BLaER1 (cell line): ENCODE measurements at regions not wholly inside any gene's neighbourhood (a gene's known extent, or its start where the extent isn't known, plus 50 kb on each side); places are given as distances from the start of the nearest gene placed in this dataset.

Experiments
- H3K27ac ChIP-seq: shearing (Covaris generic); formaldehyde crosslinking; 2 replicates; pipeline ENCODE4 v1.8.1; 2022
- H3K27me3 ChIP-seq: shearing (Covaris generic); formaldehyde crosslinking; 2 replicates; pipeline ENCODE4 v1.8.1; 2022
- H3K36me3 ChIP-seq: shearing (Covaris generic); formaldehyde crosslinking; 2 replicates; pipeline ENCODE4 v1.8.1; 2022
- H3K4me1 ChIP-seq: shearing (Covaris generic); formaldehyde crosslinking; 2 replicates; pipeline ENCODE4 v1.8.1; 2022
- H3K4me2 ChIP-seq: shearing (Covaris generic); formaldehyde crosslinking; 2 replicates; pipeline ENCODE4 v1.8.1; 2022
- H3K4me3 ChIP-seq: shearing (Covaris generic); formaldehyde crosslinking; 2 replicates; pipeline ENCODE4 v1.8.1; 2022
- H3K9ac ChIP-seq: shearing (Covaris generic); formaldehyde crosslinking; 2 replicates; pipeline ENCODE4 v1.8.1; 2022
- H3K9me3 ChIP-seq: shearing (Covaris generic); formaldehyde crosslinking; 2 replicates; pipeline ENCODE4 v1.8.1; 2022
- H4K20me1 ChIP-seq: shearing (Covaris generic); formaldehyde crosslinking; 2 replicates; pipeline ENCODE4 v1.8.1; 2022
- Cebpa-rat ChIP-seq: shearing (Covaris generic); IDR thresholded peaks from 2 replicates; pipeline ENCODE4 v1.8.1; 2022

DNA sequence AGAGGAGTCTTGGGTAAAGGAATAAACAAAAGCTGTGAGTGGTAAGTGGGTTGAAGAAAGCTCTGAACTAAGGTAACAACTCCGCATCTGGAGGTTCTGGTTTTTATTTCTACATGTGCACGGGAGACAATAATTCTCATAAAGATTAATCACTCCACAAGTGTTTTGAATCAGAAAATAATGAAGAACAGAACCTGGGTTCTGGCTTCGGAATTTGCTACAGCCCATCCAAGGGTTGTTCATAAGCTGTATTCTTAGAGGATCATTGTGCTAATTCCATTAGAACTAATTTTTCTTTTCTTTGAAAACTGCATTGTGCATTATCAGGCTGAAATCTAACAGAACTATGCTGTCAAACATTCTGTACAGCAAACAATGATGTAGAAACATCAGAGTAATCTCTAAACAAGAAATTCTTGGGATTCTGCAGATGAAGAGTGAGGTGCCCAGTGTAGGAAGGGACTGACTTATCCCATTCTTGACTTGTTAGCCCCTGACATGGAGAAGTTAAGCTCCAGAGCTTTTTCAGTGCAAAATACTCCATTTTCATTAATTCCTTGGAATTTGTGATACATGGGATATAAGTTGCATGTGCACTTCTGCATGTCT, 368.2 kb downstream of the COG6 start:
- Histone ChIP-seq H3K27ac (no peak overlapping the region), H3K9me3 (peaks cover 5% of the 10 kb centered on the region; the same call in 1 of the 2 replicates), H4K20me1 (no peaks in the 10 kb centered on the region), H3K27me3 (no peaks in the 10 kb centered on the region), H3K36me3 (no peaks in the 10 kb centered on the region), H3K4me2 (no peak overlapping the region), H3K9ac (no peak overlapping the region), H3K4me1 (0 out of 2 replicates have a peak, but pooled peaks cover 13% of the 10 kb centered on the region), H3K4me3 (no peak overlapping the region)
- TF ChIP-seq Cebpa-rat: no peak

DNA sequence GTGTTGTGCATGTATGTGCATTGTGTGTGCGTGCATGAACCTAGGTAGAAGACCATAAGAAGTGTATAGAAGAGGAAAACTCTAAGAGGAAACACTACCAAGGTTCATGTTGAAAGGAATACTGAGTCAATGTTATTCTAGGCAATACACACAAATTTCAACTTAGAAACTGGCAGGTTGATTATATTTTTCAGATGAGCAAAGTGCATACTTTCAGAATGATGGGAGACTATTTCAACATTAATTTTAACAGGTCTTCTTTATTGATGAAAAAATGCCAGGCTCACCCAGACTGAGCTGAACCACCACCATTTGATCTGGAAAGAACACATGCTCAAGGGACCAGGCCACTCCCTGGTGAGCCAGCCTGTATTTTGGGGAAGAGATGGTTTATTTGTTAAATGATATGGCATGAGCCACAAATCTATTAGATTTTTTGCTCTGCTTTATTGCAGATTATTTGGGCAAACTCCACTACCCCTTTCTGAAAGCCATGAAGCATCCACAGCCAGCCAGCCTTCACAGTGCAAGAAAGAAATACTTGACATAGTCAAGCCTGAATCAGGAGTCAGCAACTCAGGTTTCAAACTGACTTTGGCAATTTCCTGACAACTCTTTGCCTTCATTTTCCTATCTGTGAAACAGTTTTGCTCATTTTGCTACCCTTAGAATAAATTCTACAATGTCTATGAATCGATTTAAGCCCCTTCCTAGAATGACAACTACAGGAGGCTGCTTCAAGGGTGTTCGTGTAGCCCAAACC, 368.9 kb downstream of the COG6 start:
- no peaks in the 10 kb centered on the region for H3K36me3 ChIP-seq

DNA sequence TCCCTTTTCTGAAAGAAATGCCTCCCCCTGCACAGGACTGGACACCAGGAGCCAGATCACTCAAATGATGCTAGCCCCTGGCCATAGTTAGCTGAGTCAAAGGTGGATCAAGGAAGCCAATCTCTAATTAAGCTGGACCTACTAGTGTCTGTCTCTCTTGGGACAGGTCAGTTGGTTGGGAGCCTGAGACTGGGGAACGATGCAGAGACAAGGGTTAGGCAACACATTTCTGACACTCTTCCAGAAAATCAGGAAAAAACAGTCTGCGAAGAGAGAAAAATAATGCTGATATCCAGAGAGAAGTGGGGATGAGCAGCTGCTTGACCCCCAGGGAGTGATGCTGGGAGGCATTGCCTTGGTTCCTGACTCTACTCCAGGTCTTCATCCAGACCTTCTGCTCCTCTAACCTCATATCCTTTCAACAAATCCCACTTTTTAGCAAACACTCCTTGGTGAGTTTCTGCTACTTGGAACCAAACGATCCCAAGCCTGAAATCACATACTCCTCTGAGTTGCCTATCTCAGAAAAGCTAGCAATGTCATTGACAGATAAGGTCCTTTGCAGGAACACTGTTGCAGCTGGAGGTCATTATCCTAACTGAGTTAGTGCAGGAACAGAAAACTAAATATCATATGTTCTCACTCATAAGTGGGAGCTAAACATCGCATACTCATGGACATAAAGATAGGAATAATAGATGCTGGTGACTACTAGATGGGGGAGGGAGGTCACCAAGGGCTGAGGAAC, 369.7 kb downstream of the COG6 start:
- Histone ChIP-seq H3K9ac (no peak overlapping the region), H3K4me3 (no peak overlapping the region), H3K27ac (no peak overlapping the region), H3K4me2 (no peak overlapping the region), H3K9me3 (peaks cover 9% of the 10 kb centered on the region; the same call in 1 of the 2 replicates), H4K20me1 (no peaks in the 10 kb centered on the region), H3K36me3 (no peaks in the 10 kb centered on the region), H3K27me3 (no peaks in the 10 kb centered on the region), H3K4me1 (peaks cover 20% of the 10 kb centered on the region)
- no peak for TF ChIP-seq Cebpa-rat

More for the DNA sequence above, 368.9 kb downstream of the COG6 start:
- Histone ChIP-seq H3K27me3 (no peaks in the 10 kb centered on the region), H3K4me1 (0 out of 2 replicates have a peak, but pooled peaks cover 13% of the 10 kb centered on the region), H4K20me1 (no peaks in the 10 kb centered on the region), H3K4me2 (no peak overlapping the region), H3K4me3 (no peak overlapping the region), H3K27ac (no peak overlapping the region), H3K9me3 (peaks cover 9% of the 10 kb centered on the region; the same call in 1 of the 2 replicates), H3K9ac (no peak overlapping the region)
- no peak for TF ChIP-seq Cebpa-rat

DNA sequence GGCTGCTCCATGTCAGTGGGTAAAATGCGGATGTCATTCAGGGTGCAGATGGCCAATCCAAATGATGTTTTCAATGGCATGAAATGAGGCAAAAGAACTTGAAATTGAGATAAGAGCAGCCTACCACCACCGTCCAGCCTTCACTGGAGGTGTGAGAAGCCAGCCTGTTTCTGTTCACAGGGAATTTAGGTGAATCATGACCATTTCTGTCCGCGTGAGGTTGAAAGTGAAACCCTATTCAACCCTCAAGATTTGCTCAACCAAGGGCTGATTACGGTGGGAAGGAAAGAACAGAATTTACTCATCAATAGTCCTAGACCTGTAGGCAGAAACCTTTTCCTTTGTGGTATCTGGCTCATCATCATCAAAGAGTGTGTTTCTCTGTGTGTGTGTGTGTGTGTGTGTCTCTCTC, 370.7 kb downstream of the COG6 start:
- no peak overlapping the region for H3K9ac ChIP-seq
- H4K20me1 ChIP-seq: no peaks in the 10 kb centered on the region
- no peaks in the 10 kb centered on the region for H3K27me3 ChIP-seq
- no peak overlapping the region for H3K27ac ChIP-seq
- peaks cover 9% of the 10 kb centered on the region; the same call in 1 of the 2 replicates for H3K9me3 ChIP-seq
- no peak for TF ChIP-seq Cebpa-rat
- H3K4me1 ChIP-seq: peaks cover 30% of the 10 kb centered on the region
- no peak overlapping the region for H3K4me3 ChIP-seq
- no peaks in the 10 kb centered on the region for H3K36me3 ChIP-seq
- no peak overlapping the region for H3K4me2 ChIP-seq

- no peaks in the 10 kb centered on the region for H4K20me1 ChIP-seq
- H3K9me3 ChIP-seq: peaks cover 11% of the 10 kb centered on the region; the same call in 1 of the 2 replicates
Observed at GRCh38 chr13:40026741-40027140, 371.3 kb downstream of the COG6 start.

GRCh38 chr13:40028446-40028845, 373.0 kb downstream of the COG6 start:
- peaks cover 13% of the 10 kb centered on the region; the same call in 1 of the 2 replicates for H3K9me3 ChIP-seq
- no peak overlapping the region for H3K27ac ChIP-seq
- no peaks in the 10 kb centered on the region for H4K20me1 ChIP-seq
- no peak overlapping the region for H3K9ac ChIP-seq
- no peak overlapping the region for H3K4me2 ChIP-seq
- H3K36me3 ChIP-seq: no peaks in the 10 kb centered on the region
- H3K4me3 ChIP-seq: no peak overlapping the region
- TF ChIP-seq Cebpa-rat: no peak
- peaks cover 35% of the 10 kb centered on the region for H3K4me1 ChIP-seq
- no peaks in the 10 kb centered on the region for H3K27me3 ChIP-seq

More at GRCh38 chr13:40026741-40027140, 371.3 kb downstream of the COG6 start:
- Histone ChIP-seq H3K27ac (no peak overlapping the region), H3K4me2 (0 out of 2 replicates have a peak overlapping the region, but pooled peaks have one; percentile 8), H3K36me3 (no peaks in the 10 kb centered on the region), H3K9ac (no peak overlapping the region), H3K4me1 (peaks cover 35% of the 10 kb centered on the region), H3K27me3 (no peaks in the 10 kb centered on the region), H3K4me3 (no peak overlapping the region)
- no peak for TF ChIP-seq Cebpa-rat

DNA sequence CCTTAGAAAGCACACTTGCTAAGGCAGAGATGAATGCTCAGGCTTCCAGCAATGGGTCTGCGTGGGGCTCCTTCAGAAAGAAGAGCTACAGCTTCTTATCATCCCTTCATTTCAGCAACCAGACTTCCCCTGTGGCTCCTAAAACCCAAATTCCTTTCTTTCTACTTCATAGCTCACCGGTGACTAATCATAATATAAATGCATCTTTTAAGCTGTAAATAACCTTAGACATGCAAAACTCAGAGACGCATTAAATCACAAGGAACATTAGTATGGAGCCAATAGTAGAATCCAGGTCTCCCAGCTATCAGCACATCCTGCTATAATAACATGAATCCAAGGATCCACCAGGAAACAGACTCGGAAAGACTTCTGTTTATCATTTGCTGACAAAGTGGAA, 375.6 kb downstream of the COG6 start:
- no peaks in the 10 kb centered on the region for H4K20me1 ChIP-seq
- H3K36me3 ChIP-seq: no peaks in the 10 kb centered on the region
- peak overlapping the region; percentile 5; the same call in 1 of the 2 replicates for H3K27ac ChIP-seq
- H3K9me3 ChIP-seq: peaks cover 13% of the 10 kb centered on the region; the same call in 1 of the 2 replicates
- no peak overlapping the region for H3K9ac ChIP-seq
- H3K27me3 ChIP-seq: no peaks in the 10 kb centered on the region
- no peak for TF ChIP-seq Cebpa-rat
- no peak overlapping the region for H3K4me3 ChIP-seq
- H3K4me1 ChIP-seq: peaks cover 33% of the 10 kb centered on the region
- H3K4me2 ChIP-seq: peak overlapping the region; percentile 56

- Histone ChIP-seq H3K36me3 (no peaks in the 10 kb centered on the region), H3K4me3 (no peak overlapping the region)
- no peak for TF ChIP-seq Cebpa-rat
Observed at GRCh38 chr13:40039061-40039460, 383.6 kb downstream of the COG6 start.

DNA sequence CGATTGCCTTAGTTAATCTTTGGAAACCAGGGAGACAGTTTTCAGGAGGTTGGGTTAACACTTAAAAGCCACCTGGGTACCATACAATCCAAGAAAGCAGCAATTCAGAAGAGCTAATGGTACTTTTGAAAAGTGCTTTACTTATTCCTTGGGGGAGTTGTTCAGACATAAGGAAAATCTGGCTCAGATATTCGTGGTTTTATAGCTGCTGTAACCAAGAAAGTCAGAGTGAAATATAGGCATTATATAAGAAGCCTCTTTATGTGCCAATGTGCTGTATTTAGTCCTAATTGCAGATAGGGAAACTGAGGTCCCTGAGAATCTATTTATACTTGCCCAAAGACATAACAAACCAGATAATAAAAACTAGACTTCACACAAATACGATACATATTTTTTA, 387.5 kb downstream of the COG6 start:
- Histone ChIP-seq H3K4me1 (no peaks in the 10 kb centered on the region), H3K27ac (no peak overlapping the region), H3K4me3 (no peak overlapping the region), H3K9me3 (peaks cover 12% of the 10 kb centered on the region; the same call in 1 of the 2 replicates), H3K9ac (no peak overlapping the region), H3K4me2 (no peak overlapping the region), H4K20me1 (no peaks in the 10 kb centered on the region), H3K27me3 (no peaks in the 10 kb centered on the region), H3K36me3 (no peaks in the 10 kb centered on the region)
- TF ChIP-seq Cebpa-rat: no peak

More at GRCh38 chr13:40039061-40039460, 383.6 kb downstream of the COG6 start:
- H3K4me1 ChIP-seq: peaks cover 10% of the 10 kb centered on the region; the same call in 1 of the 2 replicates
- no peaks in the 10 kb centered on the region for H3K27me3 ChIP-seq
- no peak overlapping the region for H3K9ac ChIP-seq
- peaks cover 12% of the 10 kb centered on the region; the same call in 1 of the 2 replicates for H3K9me3 ChIP-seq
- H4K20me1 ChIP-seq: no peaks in the 10 kb centered on the region
- H3K27ac ChIP-seq: no peak overlapping the region
- H3K4me2 ChIP-seq: no peak overlapping the region
